ENCODE measurements at regions not wholly inside any gene's neighbourhood (a gene's known extent, or its start where the extent isn't known, plus 50 kb on each side); places are given as distances from the start of the nearest gene placed in this dataset.

DNA sequence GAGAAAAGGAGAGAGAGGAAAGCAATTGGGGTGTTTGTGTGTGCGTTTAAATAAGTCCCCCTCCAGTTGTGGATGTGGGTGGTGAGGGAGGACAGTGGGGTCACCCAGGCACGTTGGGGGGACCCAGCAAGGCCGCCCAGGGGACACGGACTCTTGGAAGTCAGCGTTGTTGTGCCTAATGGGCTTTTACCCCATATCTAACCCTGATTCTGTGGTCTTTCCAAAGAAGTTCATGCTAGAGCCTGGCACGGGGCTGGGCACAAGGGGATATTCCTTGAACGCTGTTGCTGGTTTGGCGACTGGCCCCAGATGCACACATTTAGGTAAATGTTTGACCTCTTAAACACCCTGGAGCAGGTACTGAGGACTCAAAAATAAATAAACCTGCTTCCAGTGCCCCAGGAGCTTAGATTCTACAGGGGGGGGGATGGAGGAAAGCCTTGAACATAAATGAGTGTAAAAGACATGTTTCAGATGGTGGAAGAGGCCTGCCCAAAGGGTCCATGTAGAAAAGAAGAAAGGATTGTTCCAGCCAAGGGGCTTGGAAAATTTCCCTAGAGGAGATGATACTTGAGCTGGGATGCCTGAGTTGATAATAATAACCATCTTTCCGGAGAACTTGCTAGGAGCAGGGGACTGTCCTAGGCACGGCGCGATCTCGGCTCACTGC, 97.7 kb upstream of the SIX3 start:
- no peak overlapping the region for H3K18ac ChIP-seq (ENCODE audit: extremely low read depth, low read length)
- H3K79me1 ChIP-seq (ENCODE audit: low read depth, low read length): no peaks in the 10 kb centered on the region
- peak in 1 of 2 experiments; percentile 27 for DNase-seq (ENCODE audit: low read depth in 1 of 2, low spot score in 2 of 2)
- no peak overlapping the region for H3K9ac ChIP-seq (replicated peaks in 1 of 4; ENCODE audit: extremely low read depth in 1 of 4, low read depth in 3 of 4, low read length in 3 of 4)
- no peak overlapping the region for H2AK5ac ChIP-seq (ENCODE audit: low read depth, low read length)
- no peaks in the 10 kb centered on the region for H3K23me2 ChIP-seq (ENCODE audit: low read depth, low read length)
- no peaks in the 10 kb centered on the region for H3K4me1 ChIP-seq (replicated peaks in 1 of 4; ENCODE audit: control insufficient read depth in 3 of 4, insufficient read depth in 4 of 4, low read length in 3 of 4)
- WGBS, 2 experiments (ENCODE audit: extremely low coverage in 1 of 2, insufficient coverage in 1 of 2, insufficient read length in 1 of 2, insufficient replicate concordance in 2 of 2, low coverage in 1 of 2, low lambda C conversion rate in 2 of 2, missing lambda C conversion rate in 1 of 2): 94% methylated on average over 13 of the region's 13 CpGs; no CpG with 5 or more reads in 1 of the 2 experiments
- H2BK120ac ChIP-seq (replicated peaks; ENCODE audit: low read depth, low read length): no peak overlapping the region
- H2BK20ac ChIP-seq (ENCODE audit: low read length): no peak overlapping the region
- H3K56ac ChIP-seq (replicated peaks; ENCODE audit: insufficient read length, low read depth, low read length): no peak overlapping the region
- H4K8ac ChIP-seq (ENCODE audit: extremely low read depth, insufficient read depth, low read length): no peak overlapping the region
- no peak for FAIRE-seq
- H3K27ac ChIP-seq (ENCODE audit: low read depth, low read length): no peak overlapping the region
- H4K20me1 ChIP-seq (replicated peaks in 1 of 2; ENCODE audit: control insufficient read depth in 1 of 2, insufficient read depth in 2 of 2, low read length in 2 of 2): no peaks in the 10 kb centered on the region
- no peak overlapping the region for H2BK12ac ChIP-seq (ENCODE audit: low read depth, low read length)
- no peak overlapping the region for H2BK5ac ChIP-seq (ENCODE audit: low read depth, low read length)
- H3K14ac ChIP-seq (ENCODE audit: insufficient read length): no peak overlapping the region
- no peak overlapping the region for H4K5ac ChIP-seq (ENCODE audit: insufficient read length, low read depth, low read length)
- no peak overlapping the region for H3K4ac ChIP-seq (replicated peaks; ENCODE audit: insufficient read length, low read depth, low read length)
- no peaks in the 10 kb centered on the region for H3K36me3 ChIP-seq (ENCODE audit: control insufficient read depth in 2 of 4, insufficient read depth in 4 of 4, low read length in 3 of 4)
- H3K4me3 ChIP-seq (ENCODE audit: extremely low read depth in 1 of 4, insufficient read depth in 2 of 4, low read depth in 3 of 4, low read length in 4 of 4): no peak overlapping the region
- no peaks in the 10 kb centered on the region for H3K27me3 ChIP-seq (replicated peaks in 1 of 4; ENCODE audit: control insufficient read depth in 3 of 4, extremely low read depth in 1 of 4, insufficient read depth in 3 of 4, low read length in 3 of 4)
- CTCF ChIA-PET (ENCODE audit: partially characterized antibody): interaction anchor here (0.7 to 2.9 kb wide), 3 partner anchors 16 to 114 kb away, joined by 3 to 10 read pairs (median 3); no protein-coding TSS in a partner anchor
- no peak overlapping the region for H2AFZ ChIP-seq (ENCODE audit: low read length)
- no peaks in the 10 kb centered on the region for H3K79me2 ChIP-seq (ENCODE audit: control insufficient read depth in 1 of 2, insufficient read depth in 2 of 2, low read length in 2 of 2)
- POLR2A ChIA-PET (ENCODE audit: partially characterized antibody): no interaction called here
- no peaks in the 10 kb centered on the region for H3K9me3 ChIP-seq (ENCODE audit: insufficient read depth in 2 of 2, low read depth in 1 of 2, low read length in 1 of 2)
- H2BK15ac ChIP-seq (ENCODE audit: low read length): no peak overlapping the region
- no peak overlapping the region for H3K4me2 ChIP-seq (ENCODE audit: insufficient read depth in 1 of 2, low read depth in 2 of 2, low read length in 2 of 2)
- no peak for TF ChIP-seq TAF7 (optimal IDR thresholded peaks at IDR 0.05; ENCODE audit: borderline replicate concordance, low read depth, low read length)
- TF ChIP-seq GTF2F1 (IDR thresholded peaks at IDR 0.05; ENCODE audit: borderline replicate concordance, low read depth, low read length): no peak
- no peak for TF ChIP-seq SP4 (IDR thresholded peaks at IDR 0.05; ENCODE audit: low read length)
- no peak for TF ChIP-seq CEBPB (IDR thresholded peaks at IDR 0.05; ENCODE audit: low read depth, low read length)
- no peak for TF ChIP-seq SRF (IDR thresholded peaks at IDR 0.05; ENCODE audit: low read depth, low read length)
- TF ChIP-seq ZNF274 (IDR thresholded peaks at IDR 0.05; ENCODE audit: borderline replicate concordance, extremely low read depth, low read length): no peak
- TF ChIP-seq HDAC2 (IDR thresholded peaks at IDR 0.05; ENCODE audit: borderline replicate concordance in 1 of 2, low read depth in 2 of 2, low read length in 2 of 2): no peak
- TF ChIP-seq TAF1 (IDR thresholded peaks at IDR 0.05; ENCODE audit: low read depth, low read length): no peak
- no peak for TF ChIP-seq SIRT6 (IDR thresholded peaks at IDR 0.05; ENCODE audit: low read length)
- TF ChIP-seq, protein P1, sequence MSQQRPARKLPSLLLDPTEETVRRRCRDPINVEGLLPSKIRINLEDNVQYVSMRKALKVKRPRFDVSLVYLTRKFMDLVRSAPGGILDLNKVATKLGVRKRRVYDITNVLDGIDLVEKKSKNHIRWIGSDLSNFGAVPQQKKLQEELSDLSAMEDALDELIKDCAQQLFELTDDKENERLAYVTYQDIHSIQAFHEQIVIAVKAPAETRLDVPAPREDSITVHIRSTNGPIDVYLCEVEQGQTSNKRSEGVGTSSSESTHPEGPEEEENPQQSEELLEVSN (IDR thresholded peaks at IDR 0.05): no peak
- no peak for TF ChIP-seq NANOG (IDR thresholded peaks at IDR 0.05; ENCODE audit: insufficient read depth, low read depth, low read length, poor library complexity, severe bottlenecking)
- no peak for TF ChIP-seq SAP30 (IDR thresholded peaks at IDR 0.05; ENCODE audit: insufficient read depth, insufficient replicate concordance, low read length)
- H3K23ac ChIP-seq (ENCODE audit: insufficient read length): no peak overlapping the region
- H4K91ac ChIP-seq (replicated peaks; ENCODE audit: insufficient read length, low read length): no peak overlapping the region

Data from H1 (cell line).